H1 (cell line): ENCODE measurements at regions not wholly inside any gene's neighbourhood (a gene's known extent, or its start where the extent isn't known, plus 50 kb on each side); places are given as distances from the start of the nearest gene placed in this dataset.

Source experiments
- CTCF ChIA-PET: fragments of 300-600 bp; sonication (Branson Sonifier 250); formaldehyde crosslinking; loops from one replicate; lab custom pipeline; 2021; ENCODE audit not compliant: partially characterized antibody; lab: Charles Lee
- POLR2A ChIA-PET: fragments of 300-600 bp; sonication (Branson Sonifier 250); formaldehyde crosslinking; loops from one replicate; lab custom pipeline; 2021; ENCODE audit warnings: inconsistent platforms; ENCODE audit not compliant: partially characterized antibody; lab: Charles Lee
- DNase-seq, 2 experiments: peaks; one replicate each; pipeline versions ENCODE4 v3.0.0 to v3.0.0-alpha.2; 2010 to 2022; ENCODE audit warnings: low spot score in 2 of 2, low read depth in 1 of 2, mixed read lengths in 1 of 2
- FAIRE-seq: peaks from 2 replicates; lab custom pipeline; 2011; peaks lifted over from hg19 to GRCh38; lab: Jason Lieb, UNC
- H2AFZ ChIP-seq: 2 replicates; pipeline ENCODE4 v1.8.1; 2012; ENCODE audit warnings: low read length, inconsistent platforms
- H2AK5ac ChIP-seq: 2 replicates; pipeline ENCODE4 v1.6.1; 2013; ENCODE audit warnings: low read depth, low read length
- H2BK120ac ChIP-seq: replicated peaks from 2 replicates; pipeline ENCODE3; 2013; ENCODE audit warnings: low read depth, low read length, inconsistent platforms
- H2BK12ac ChIP-seq: 2 replicates; pipeline ENCODE4 v1.6.1; 2013; ENCODE audit warnings: low read depth, low read length
- H2BK15ac ChIP-seq: 2 replicates; pipeline ENCODE4 v1.6.1; 2013; ENCODE audit warnings: low read length
- H2BK20ac ChIP-seq: 2 replicates; pipeline ENCODE4 v1.6.1; 2013; ENCODE audit warnings: low read length
- H2BK5ac ChIP-seq: 2 replicates; pipeline ENCODE4 v1.6.1; 2013; ENCODE audit warnings: low read depth, low read length
- H3K14ac ChIP-seq: 2 replicates; pipeline ENCODE4 v1.6.1; 2013; ENCODE audit warnings: inconsistent platforms; ENCODE audit not compliant: insufficient read length
- H3K18ac ChIP-seq: 2 replicates; pipeline ENCODE4 v1.6.1; 2013; ENCODE audit warnings: low read length; ENCODE audit errors: extremely low read depth
- H3K23ac ChIP-seq: 2 replicates; pipeline ENCODE4 v1.6.1; 2013; ENCODE audit warnings: inconsistent platforms; ENCODE audit not compliant: insufficient read length
- H3K23me2 ChIP-seq: 2 replicates; pipeline ENCODE4 v1.6.1; 2013; ENCODE audit warnings: low read depth, low read length
- H3K27ac ChIP-seq: 2 replicates; pipeline ENCODE4 v1.6.1; 2011; ENCODE audit warnings: low read depth, low read length, inconsistent platforms
- H3K27me3 ChIP-seq, 4 experiments: replicated peaks in 1 of 4; 1 replicate in 1 of 4; 2 replicates in 3 of 4; pipeline versions ENCODE4 v1.6.1 to v1.8.1; 2011 to 2013; ENCODE audit warnings: low read length in 3 of 4, mild to moderate bottlenecking in 3 of 4, inconsistent platforms in 2 of 4, mixed read lengths in 2 of 4, moderate library complexity in 1 of 4; ENCODE audit not compliant: control insufficient read depth in 3 of 4, insufficient read depth in 3 of 4; ENCODE audit errors: extremely low read depth in 1 of 4
- H3K36me3 ChIP-seq, 4 experiments: 2 replicates each; pipeline versions ENCODE4 v1.6.1 to v1.8.1; 2011 to 2013; ENCODE audit warnings: mild to moderate bottlenecking in 4 of 4, low read length in 3 of 4, moderate library complexity in 2 of 4, control low read depth in 1 of 4, inconsistent platforms in 1 of 4; ENCODE audit not compliant: insufficient read depth in 4 of 4, control insufficient read depth in 2 of 4
- H3K4ac ChIP-seq: replicated peaks from 2 replicates; pipeline ENCODE3; 2013; ENCODE audit warnings: low read length, low read depth, mixed read lengths, inconsistent platforms; ENCODE audit not compliant: insufficient read length
- H3K4me1 ChIP-seq, 4 experiments: replicated peaks in 1 of 4; 1 replicate in 1 of 4; 2 replicates in 3 of 4; pipeline versions ENCODE4 v1.6.1 to v1.8.1; 2011 to 2013; ENCODE audit warnings: low read length in 3 of 4, inconsistent platforms in 2 of 4, mixed read lengths in 1 of 4; ENCODE audit not compliant: insufficient read depth in 4 of 4, control insufficient read depth in 3 of 4
- H3K4me2 ChIP-seq, 2 experiments: 2 replicates each; pipeline versions ENCODE4 v1.6.1 to v1.8.1; 2011 to 2013; ENCODE audit warnings: low read depth in 2 of 2, low read length in 2 of 2, control low read depth in 1 of 2, inconsistent platforms in 1 of 2, mild to moderate bottlenecking in 1 of 2; ENCODE audit not compliant: insufficient read depth in 1 of 2
- H3K4me3 ChIP-seq, 4 experiments: fragments of 200-600, 300-600 bp in 1 of 4; sonication (generic), shearing (Covaris generic), sonication (Bioruptor Twin) in 1 of 4; 2 replicates each; pipeline versions ENCODE4 v1.5.1 to v1.8.1; 2011 to 2016; ENCODE audit warnings: low read length in 4 of 4, low read depth in 3 of 4, control low read depth in 2 of 4, inconsistent platforms in 2 of 4, mild to moderate bottlenecking in 2 of 4, mixed read lengths in 1 of 4, moderate library complexity in 1 of 4; ENCODE audit not compliant: insufficient read depth in 2 of 4; ENCODE audit errors: extremely low read depth in 1 of 4
- H3K56ac ChIP-seq: replicated peaks from 2 replicates; pipeline ENCODE3; 2013; ENCODE audit warnings: low read depth, mild to moderate bottlenecking, mixed read lengths, low read length, inconsistent platforms; ENCODE audit not compliant: insufficient read length
- H3K79me1 ChIP-seq: 2 replicates; pipeline ENCODE4 v1.6.1; 2013; ENCODE audit warnings: low read depth, low read length, control low read depth
- H3K79me2 ChIP-seq, 2 experiments: 2 replicates each; pipeline versions ENCODE4 v1.6.1 to v1.8.1; 2012 to 2013; ENCODE audit warnings: low read length in 2 of 2, mild to moderate bottlenecking in 2 of 2, inconsistent platforms in 1 of 2; ENCODE audit not compliant: insufficient read depth in 2 of 2, control insufficient read depth in 1 of 2
- H3K9ac ChIP-seq, 4 experiments: replicated peaks in 1 of 4; 1 replicate in 1 of 4; 2 replicates in 3 of 4; pipeline versions ENCODE4 v1.6.1 to v1.8.1; 2011 to 2013; ENCODE audit warnings: low read depth in 3 of 4, low read length in 3 of 4, control low read depth in 2 of 4, mild to moderate bottlenecking in 2 of 4, moderate library complexity in 2 of 4, inconsistent platforms in 1 of 4; ENCODE audit errors: extremely low read depth in 1 of 4
- H3K9me3 ChIP-seq, 2 experiments: 2 replicates each; pipeline versions ENCODE4 v1.6.1 to v1.8.1; 2012 to 2013; ENCODE audit warnings: mild to moderate bottlenecking in 2 of 2, moderate library complexity in 2 of 2, control low read depth in 1 of 2, inconsistent platforms in 1 of 2, low read depth in 1 of 2, low read length in 1 of 2, mixed read lengths in 1 of 2; ENCODE audit not compliant: insufficient read depth in 2 of 2
- H4K20me1 ChIP-seq, 2 experiments: replicated peaks in 1 of 2; 2 replicates each; pipeline versions ENCODE3 to v1.8.1; 2011 to 2013; ENCODE audit warnings: inconsistent platforms in 2 of 2, low read length in 2 of 2, mild to moderate bottlenecking in 1 of 2; ENCODE audit not compliant: insufficient read depth in 2 of 2, control insufficient read depth in 1 of 2
- H4K5ac ChIP-seq: 2 replicates; pipeline ENCODE4 v1.6.1; 2013; ENCODE audit warnings: low read length, low read depth, mixed read lengths, inconsistent platforms; ENCODE audit not compliant: insufficient read length
- H4K8ac ChIP-seq: 2 replicates; pipeline ENCODE4 v1.8.0; 2013; ENCODE audit warnings: mild to moderate bottlenecking, moderate library complexity, low read length, inconsistent platforms; ENCODE audit not compliant: insufficient read depth; ENCODE audit errors: extremely low read depth
- H4K91ac ChIP-seq: replicated peaks from 2 replicates; pipeline ENCODE3; 2013; ENCODE audit warnings: low read length, mixed read lengths, inconsistent platforms; ENCODE audit not compliant: insufficient read length
- ASH2L ChIP-seq: fragments of 200-600, 300-600 bp; sonication (generic); IDR thresholded peaks from one replicate; pipeline ENCODE4 v1.7.1; 2017; ENCODE audit warnings: low read length
- ATF2 ChIP-seq: IDR thresholded peaks from 2 replicates; pipeline ENCODE4 v1.6.1; 2012; ENCODE audit warnings: low read length, inconsistent platforms
- CEBPB ChIP-seq: IDR thresholded peaks from 2 replicates; pipeline ENCODE4 v1.6.1; 2012; ENCODE audit warnings: low read depth, low read length
- CREB1 ChIP-seq: IDR thresholded peaks from 2 replicates; pipeline ENCODE4 v1.6.1; 2012; ENCODE audit warnings: inconsistent platforms
- JUND ChIP-seq: IDR thresholded peaks from 2 replicates; pipeline ENCODE4 v1.6.1; 2011; ENCODE audit warnings: mild to moderate bottlenecking, improper control_type of control experiment, low read length
- KDM1A ChIP-seq: fragments of 200-600, 300-600 bp; sonication (generic); IDR thresholded peaks from 2 replicates; pipeline ENCODE4 v1.7.1; 2016; ENCODE audit warnings: mild to moderate bottlenecking, low read length, borderline replicate concordance
- KDM4A ChIP-seq: IDR thresholded peaks from one replicate; pipeline ENCODE4 v1.7.1; 2012; ENCODE audit warnings: low read depth, mild to moderate bottlenecking, moderate library complexity, low read length, inconsistent platforms; ENCODE audit not compliant: severe bottlenecking
- KDM5A ChIP-seq: fragments of 200-600 bp; IDR thresholded peaks from 2 replicates; pipeline ENCODE4 v1.7.1; 2012; ENCODE audit warnings: mild to moderate bottlenecking, low read length, inconsistent platforms, mixed read lengths
- POLR2A ChIP-seq, 2 experiments: IDR thresholded peaks; 1 replicate in 1 of 2; 2 replicates in 1 of 2; pipeline ENCODE4 v1.6.1; 2011; ENCODE audit warnings: low read depth in 2 of 2, low read length in 2 of 2, mild to moderate bottlenecking in 2 of 2; ENCODE audit errors: control extremely low read depth in 1 of 2
- RFX5 ChIP-seq: IDR thresholded peaks from 2 replicates; pipeline ENCODE4 v1.6.1; 2011; ENCODE audit warnings: low read depth, low read length, improper control_type of control experiment, borderline replicate concordance
- SAP30 ChIP-seq: fragments of 300-600 bp; sonication (generic); IDR thresholded peaks from 2 replicates; pipeline ENCODE4 v1.7.1; 2012; ENCODE audit warnings: low read length, moderate library complexity, mild to moderate bottlenecking, inconsistent platforms; ENCODE audit not compliant: insufficient read depth, insufficient replicate concordance
- SIRT6 ChIP-seq: IDR thresholded peaks from one replicate; pipeline ENCODE4 v1.7.1; 2012; ENCODE audit warnings: low read length, inconsistent platforms
- TAF1 ChIP-seq: IDR thresholded peaks from 2 replicates; pipeline ENCODE4 v1.6.1; 2011; ENCODE audit warnings: mild to moderate bottlenecking, low read depth, low read length
- WGBS, 2 experiments: shearing (Covaris generic) in 1 of 2; methylation state at CpG; one replicate each; pipeline versions ENCODE4 v1.1.6 to v1.1.7; 2013 to 2015; ENCODE audit warnings: low lambda C conversion rate in 2 of 2, mixed read lengths in 2 of 2, inconsistent platforms in 1 of 2, low coverage in 1 of 2, missing lambda C conversion rate in 1 of 2; ENCODE audit not compliant: insufficient replicate concordance in 2 of 2, insufficient coverage in 1 of 2, insufficient read length in 1 of 2; ENCODE audit errors: extremely low coverage in 1 of 2, missing lambda C conversion rate in 1 of 2; 5-methylcytosine and 5-hydroxymethylcytosine counted together
- TF ChIP-seq, protein P1 (sequence below): IDR thresholded peaks from 2 replicates; pipeline ENCODE4 v1.6.1; 2012; ENCODE audit warnings: inconsistent platforms

GRCh38 chr7:80346704-80347103 is 165.2 kb downstream of the GNAT3 start:
- H3K23ac ChIP-seq: no peak overlapping the region
- H3K14ac ChIP-seq: no peak overlapping the region
- no peak overlapping the region for H3K56ac ChIP-seq
- FAIRE-seq (no peak), DNase-seq (no peak)
- H3K4ac ChIP-seq: no peak overlapping the region
- H4K91ac ChIP-seq: no peak overlapping the region
- H2BK15ac ChIP-seq: no peak overlapping the region
- ChIA-PET POLR2A (no interaction called here), CTCF (interaction anchor here (1.5 kb wide), 1 partner anchor 20 kb away, joined by 3 read pairs; no protein-coding TSS in a partner anchor)
- H3K27ac ChIP-seq: no peak overlapping the region
- H3K27me3 ChIP-seq: no peaks in the 10 kb centered on the region
- H3K4me2 ChIP-seq: no peak overlapping the region
- H3K9ac ChIP-seq: no peak overlapping the region
- H3K4me1 ChIP-seq: no peaks in the 10 kb centered on the region
- no peak overlapping the region for H3K4me3 ChIP-seq
- H3K79me1 ChIP-seq: no peaks in the 10 kb centered on the region; the same call in 1 of the 2 replicates
- no peaks in the 10 kb centered on the region for H3K36me3 ChIP-seq
- no peaks in the 10 kb centered on the region for H4K20me1 ChIP-seq
- H2BK120ac ChIP-seq: no peak overlapping the region
- no peak overlapping the region for H4K8ac ChIP-seq
- H2BK20ac ChIP-seq: no peak overlapping the region
- no peak overlapping the region for H2AK5ac ChIP-seq
- no peak overlapping the region for H3K18ac ChIP-seq
- no peak overlapping the region for H2BK5ac ChIP-seq
- H2AFZ ChIP-seq: no peak overlapping the region
- no peaks in the 10 kb centered on the region for H3K9me3 ChIP-seq
- H4K5ac ChIP-seq: no peak overlapping the region
- WGBS, 2 experiments: 84% methylated on average over 3 of the region's 3 CpGs; no CpG with 5 or more reads in 1 of the 2 experiments
- no peaks in the 10 kb centered on the region for H3K23me2 ChIP-seq
- H3K79me2 ChIP-seq: no peaks in the 10 kb centered on the region
- no peak overlapping the region for H2BK12ac ChIP-seq
- no peak for TF ChIP-seq ASH2L
- TF ChIP-seq POLR2A (IDR thresholded peaks at IDR 0.05; ENCODE audit: control extremely low read depth in 1 of 2, low read depth in 2 of 2, low read length in 2 of 2): no peak
- TF ChIP-seq SAP30: no peak
- no peak for TF ChIP-seq JUND
- TF ChIP-seq KDM5A: no peak
- no peak for TF ChIP-seq CREB1
- no peak for TF ChIP-seq ATF2
- TF ChIP-seq, protein P1, sequence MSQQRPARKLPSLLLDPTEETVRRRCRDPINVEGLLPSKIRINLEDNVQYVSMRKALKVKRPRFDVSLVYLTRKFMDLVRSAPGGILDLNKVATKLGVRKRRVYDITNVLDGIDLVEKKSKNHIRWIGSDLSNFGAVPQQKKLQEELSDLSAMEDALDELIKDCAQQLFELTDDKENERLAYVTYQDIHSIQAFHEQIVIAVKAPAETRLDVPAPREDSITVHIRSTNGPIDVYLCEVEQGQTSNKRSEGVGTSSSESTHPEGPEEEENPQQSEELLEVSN: no peak
- TF ChIP-seq SIRT6: no peak
- TF ChIP-seq RFX5: no peak
- no peak for TF ChIP-seq TAF1
- TF ChIP-seq CEBPB: no peak
- TF ChIP-seq KDM4A: no peak
- TF ChIP-seq KDM1A: no peak
